ENCODE measurements at regions not wholly inside any gene's neighbourhood (a gene's known extent, or its start where the extent isn't known, plus 50 kb on each side); places are given as distances from the start of the nearest gene placed in this dataset.

GRCh38 chr6:11397622-11398450 lies 139.7 kb upstream of the TMEM170B start:
- CTCF ChIA-PET: interaction anchor here (0.6 kb wide), 1 partner anchor 98 kb away, joined by 3 read pairs; no protein-coding TSS in a partner anchor
- Histone ChIP-seq H3K9me3 (ENCODE audit: control insufficient read depth, insufficient read depth, low read depth, low read length) (no peaks in the 10 kb centered on the region), H3K36me3 (ENCODE audit: control insufficient read depth in 2 of 2, insufficient read depth in 1 of 2, low read length in 2 of 2) (no peaks in the 10 kb centered on the region), H3K27ac (ENCODE audit: extremely low read depth, low read depth, low read length) (no peak overlapping the region), H3K4me1 (ENCODE audit: control insufficient read depth, insufficient read depth, low read length) (peaks cover 4% of the 10 kb centered on the region; the same call in 1 of the 2 replicates), H3K4me3 (ENCODE audit: low read depth, low read length) (no peak overlapping the region)
- POLR2A ChIA-PET: no interaction called here
- TF ChIP-seq ZNF610 (tag by site-specific recombination; IDR thresholded peaks at IDR 0.05; ENCODE audit: borderline replicate concordance) (no peak), ZNF292 (tag by site-specific recombination; IDR thresholded peaks at IDR 0.05; ENCODE audit: borderline replicate concordance, low read depth) (no peak), ZNF274 (IDR thresholded peaks at IDR 0.05; ENCODE audit: low read length) (no peak), ZNF274 (tag by site-specific recombination; IDR thresholded peaks at IDR 0.05; ENCODE audit: borderline replicate concordance) (no peak), KLF17 (tag by site-specific recombination; IDR thresholded peaks at IDR 0.05) (no peak), ZNF529 (tag by site-specific recombination; IDR thresholded peaks at IDR 0.05; ENCODE audit: insufficient replicate concordance) (no peak)

DNA sequence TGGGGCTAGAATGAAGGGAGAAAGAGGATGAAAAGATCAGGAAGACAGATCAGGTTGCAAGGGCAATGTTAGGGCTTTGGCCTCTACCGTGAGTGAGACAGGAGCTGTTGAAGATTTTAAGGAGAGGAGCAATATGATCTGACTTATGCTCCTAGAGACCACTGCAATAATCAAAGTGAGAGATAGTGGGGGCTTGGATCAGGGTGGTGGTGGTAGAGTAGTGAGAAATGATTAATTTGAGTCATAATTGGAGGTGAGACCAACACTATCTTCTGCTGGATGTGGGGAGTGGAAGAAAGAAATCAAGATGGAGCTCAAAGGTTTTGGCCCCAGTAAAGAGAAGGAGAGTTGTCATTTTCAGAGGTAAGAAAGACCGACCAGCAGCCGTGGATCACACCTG lies 140.7 kb upstream of the TMEM170B start:
- no peak overlapping the region for H3K27ac ChIP-seq (ENCODE audit: extremely low read depth, low read depth, low read length)
- no peaks in the 10 kb centered on the region for H3K36me3 ChIP-seq (ENCODE audit: control insufficient read depth in 2 of 2, insufficient read depth in 1 of 2, low read length in 2 of 2)
- H3K4me3 ChIP-seq (ENCODE audit: low read depth, low read length): no peak overlapping the region
- no peaks in the 10 kb centered on the region for H3K9me3 ChIP-seq (ENCODE audit: control insufficient read depth, insufficient read depth, low read depth, low read length)
- ChIA-PET POLR2A (interaction anchor here (0.7 kb wide), 1 partner anchor 38 kb away, joined by 13 read pairs; no protein-coding TSS in a partner anchor), CTCF (no interaction called here)
- peaks cover 4% of the 10 kb centered on the region; the same call in 1 of the 2 replicates for H3K4me1 ChIP-seq (ENCODE audit: control insufficient read depth, insufficient read depth, low read length)
- TF ChIP-seq ZNF747 (tag by site-specific recombination; IDR thresholded peaks at IDR 0.05) (no peak), ZNF792 (tag by site-specific recombination; IDR thresholded peaks at IDR 0.05) (no peak), ZNF521 (tag by site-specific recombination; IDR thresholded peaks at IDR 0.05) (no peak), ZNF629 (tag by site-specific recombination; IDR thresholded peaks at IDR 0.05) (no peak), BCL11A (tag by site-specific recombination; IDR thresholded peaks at IDR 0.05; ENCODE audit: low read depth) (no peak), ZNF175 (tag by site-specific recombination; IDR thresholded peaks at IDR 0.05) (no peak), GLIS1 (tag by site-specific recombination; IDR thresholded peaks at IDR 0.05) (no peak), SP7 (tag by site-specific recombination; IDR thresholded peaks at IDR 0.05) (no peak), SCRT2 (tag by site-specific recombination; IDR thresholded peaks at IDR 0.05) (no peak), ZNF596 (tag by site-specific recombination; IDR thresholded peaks at IDR 0.05) (no peak), OSR2 (tag by site-specific recombination; IDR thresholded peaks at IDR 0.05) (no peak), ZNF843 (tag by site-specific recombination; IDR thresholded peaks at IDR 0.05) (no peak)
- TF ChIP-seq, protein P1, sequence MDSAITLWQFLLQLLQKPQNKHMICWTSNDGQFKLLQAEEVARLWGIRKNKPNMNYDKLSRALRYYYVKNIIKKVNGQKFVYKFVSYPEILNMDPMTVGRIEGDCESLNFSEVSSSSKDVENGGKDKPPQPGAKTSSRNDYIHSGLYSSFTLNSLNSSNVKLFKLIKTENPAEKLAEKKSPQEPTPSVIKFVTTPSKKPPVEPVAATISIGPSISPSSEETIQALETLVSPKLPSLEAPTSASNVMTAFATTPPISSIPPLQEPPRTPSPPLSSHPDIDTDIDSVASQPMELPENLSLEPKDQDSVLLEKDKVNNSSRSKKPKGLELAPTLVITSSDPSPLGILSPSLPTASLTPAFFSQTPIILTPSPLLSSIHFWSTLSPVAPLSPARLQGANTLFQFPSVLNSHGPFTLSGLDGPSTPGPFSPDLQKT (IDR thresholded peaks at IDR 0.05; ENCODE audit: borderline replicate concordance, low read depth, low read length): no peak
